ENCODE measurements at regions not wholly inside any gene's neighbourhood (a gene's known extent, or its start where the extent isn't known, plus 50 kb on each side); places are given as distances from the start of the nearest gene placed in this dataset.

DNA sequence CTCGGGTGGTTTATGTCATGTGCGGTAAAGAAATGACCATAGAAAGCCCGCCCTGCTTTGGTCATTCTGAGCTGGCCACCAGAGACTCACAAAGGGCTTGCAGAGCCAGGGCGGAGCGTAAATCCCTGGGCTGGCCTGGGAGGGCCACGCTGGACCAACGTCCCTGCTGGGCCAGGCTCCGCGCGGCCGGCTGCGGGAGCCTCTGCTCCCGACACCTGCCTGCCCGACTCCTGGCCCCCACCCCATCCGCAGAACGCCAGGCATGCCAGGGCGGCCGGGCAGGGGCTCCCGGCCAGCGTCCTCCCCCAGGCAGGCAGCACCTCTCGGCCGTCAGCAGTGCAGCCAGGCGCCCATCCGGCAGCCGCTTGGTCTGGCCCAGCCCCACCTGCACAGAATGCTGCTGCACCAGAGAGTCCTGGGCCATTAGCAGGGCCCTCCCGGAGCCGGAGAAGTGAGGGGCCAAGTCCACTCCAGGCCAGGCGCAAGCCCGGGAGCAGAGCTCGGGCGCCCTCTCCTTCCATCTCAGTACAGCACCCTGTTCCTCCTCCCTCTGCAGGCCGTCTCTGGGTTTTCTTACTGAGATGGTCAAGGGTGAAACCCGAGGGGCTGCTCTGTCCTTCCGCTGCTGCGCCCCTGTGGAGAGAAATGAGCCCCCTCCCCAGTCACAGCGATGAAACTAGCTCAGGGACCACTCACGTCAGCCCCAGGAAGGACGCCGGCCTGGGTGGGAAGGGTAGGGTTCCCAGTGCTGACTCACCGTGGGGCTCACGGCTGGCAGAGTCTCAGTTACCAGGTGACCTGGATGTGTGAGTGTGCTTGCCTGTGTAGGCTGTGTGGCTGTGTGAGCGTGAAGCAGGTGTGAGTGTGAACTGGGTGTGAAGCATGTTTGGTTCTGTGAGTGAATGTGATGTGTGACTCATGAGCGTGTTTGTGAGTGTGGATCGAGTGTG, 83.3 kb downstream of the PTGR3 start:
- H3K27me3 ChIP-seq (replicated peaks in 1 of 7): peaks cover 0 to 4% (median 0%) of the 10 kb centered on the region in 7 donors
- H3K4me1 ChIP-seq: no peaks in the 10 kb centered on the region
- no peaks in the 10 kb centered on the region for H3K9me3 ChIP-seq
- no peak overlapping the region for H3K27ac ChIP-seq
- intact Hi-C loops (cut with DNase I; ENCODE audit: low total_unique reads): no loop called here
- no peak for TF ChIP-seq POLR2A (IDR thresholded peaks at IDR 0.05)
- TF ChIP-seq, protein P1, sequence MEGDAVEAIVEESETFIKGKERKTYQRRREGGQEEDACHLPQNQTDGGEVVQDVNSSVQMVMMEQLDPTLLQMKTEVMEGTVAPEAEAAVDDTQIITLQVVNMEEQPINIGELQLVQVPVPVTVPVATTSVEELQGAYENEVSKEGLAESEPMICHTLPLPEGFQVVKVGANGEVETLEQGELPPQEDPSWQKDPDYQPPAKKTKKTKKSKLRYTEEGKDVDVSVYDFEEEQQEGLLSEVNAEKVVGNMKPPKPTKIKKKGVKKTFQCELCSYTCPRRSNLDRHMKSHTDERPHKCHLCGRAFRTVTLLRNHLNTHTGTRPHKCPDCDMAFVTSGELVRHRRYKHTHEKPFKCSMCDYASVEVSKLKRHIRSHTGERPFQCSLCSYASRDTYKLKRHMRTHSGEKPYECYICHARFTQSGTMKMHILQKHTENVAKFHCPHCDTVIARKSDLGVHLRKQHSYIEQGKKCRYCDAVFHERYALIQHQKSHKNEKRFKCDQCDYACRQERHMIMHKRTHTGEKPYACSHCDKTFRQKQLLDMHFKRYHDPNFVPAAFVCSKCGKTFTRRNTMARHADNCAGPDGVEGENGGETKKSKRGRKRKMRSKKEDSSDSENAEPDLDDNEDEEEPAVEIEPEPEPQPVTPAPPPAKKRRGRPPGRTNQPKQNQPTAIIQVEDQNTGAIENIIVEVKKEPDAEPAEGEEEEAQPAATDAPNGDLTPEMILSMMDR (IDR thresholded peaks at IDR 0.05 in 8 of 11, conservative IDR thresholded peaks at IDR 0.05 in 3 of 11): no peak
- TF ChIP-seq POLR2AphosphoS5 (IDR thresholded peaks at IDR 0.05): no peak
- 59 to 90% (median 76%) methylated on average over 23 to 44 of the region's 44 CpGs for WGBS, 5 donors
- H3K36me3 ChIP-seq: no peaks in the 10 kb centered on the region
- DNase-seq: peak; percentile 75
- no peak overlapping the region for H3K4me3 ChIP-seq

DNA sequence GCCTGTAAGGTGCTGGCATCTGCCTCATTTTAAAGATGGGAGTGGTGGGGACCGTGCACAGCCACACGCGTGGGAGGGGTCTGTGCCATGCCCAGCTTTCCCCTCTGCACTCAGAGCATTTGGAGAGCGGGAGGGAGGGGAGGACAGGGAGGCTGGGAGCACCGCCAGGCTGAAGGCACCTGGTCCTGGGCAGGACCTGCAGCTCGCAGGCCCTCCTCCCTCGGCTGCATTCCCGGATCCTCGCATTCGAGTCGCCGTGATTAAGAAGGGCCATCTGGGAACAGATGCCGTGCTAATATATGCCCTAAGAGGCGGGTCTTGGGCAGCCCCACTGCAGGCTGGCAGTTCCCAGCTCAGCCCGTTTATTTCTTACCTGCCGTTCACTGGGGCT, 84.0 kb downstream of the PTGR3 start:
- no peaks in the 10 kb centered on the region for H3K9me3 ChIP-seq
- WGBS, 5 donors: 72 to 95% (median 91%) methylated on average over 15 to 16 of the region's 16 CpGs
- intact Hi-C loops (cut with DNase I; ENCODE audit: low total_unique reads): no loop called here
- no peak overlapping the region for H3K27ac ChIP-seq
- TF ChIP-seq, protein P1 (IDR thresholded peaks at IDR 0.05 in 8 of 11, conservative IDR thresholded peaks at IDR 0.05 in 3 of 11): no peak
- TF ChIP-seq POLR2A (IDR thresholded peaks at IDR 0.05) (no peak), POLR2AphosphoS5 (IDR thresholded peaks at IDR 0.05) (no peak)
- no peaks in the 10 kb centered on the region for H3K4me1 ChIP-seq
- no peak overlapping the region for H3K4me3 ChIP-seq
- no peaks in the 10 kb centered on the region for H3K36me3 ChIP-seq
- DNase-seq: peak; percentile 47
- H3K27me3 ChIP-seq (replicated peaks in 1 of 7): peaks cover 0 to 4% (median 0%) of the 10 kb centered on the region in 7 donors

DNA sequence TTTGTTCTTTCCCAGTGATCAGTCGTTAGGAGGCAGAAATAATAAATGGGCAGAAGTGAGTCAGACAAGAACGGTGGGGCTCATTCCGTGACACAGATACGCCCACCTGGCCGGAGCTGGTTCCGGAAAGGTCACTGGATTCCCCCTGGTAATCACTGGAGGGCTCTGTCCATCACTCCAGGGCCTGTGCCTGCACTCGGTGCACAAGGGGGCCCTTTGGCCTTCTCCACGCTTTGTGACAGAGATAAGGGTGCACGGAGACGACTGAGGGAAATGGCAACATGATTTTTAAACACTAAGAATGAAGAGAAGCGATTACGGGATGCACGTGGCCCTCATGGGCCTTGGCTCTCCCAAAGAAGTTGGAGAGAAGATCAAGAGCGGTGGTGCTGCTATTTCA, 84.4 kb downstream of the PTGR3 start:
- intact Hi-C loops (cut with DNase I; ENCODE audit: low total_unique reads): no loop called here
- no peaks in the 10 kb centered on the region for H3K4me1 ChIP-seq
- 85 to 92% (median 91%) methylated on average over 14 of the region's 14 CpGs for WGBS, 5 donors
- no peak overlapping the region for H3K27ac ChIP-seq
- DNase-seq: peak; percentile 52
- no peak overlapping the region for H3K4me3 ChIP-seq
- TF ChIP-seq POLR2AphosphoS5 (IDR thresholded peaks at IDR 0.05) (no peak), POLR2A (IDR thresholded peaks at IDR 0.05) (no peak)
- TF ChIP-seq, protein P1 (IDR thresholded peaks at IDR 0.05 in 8 of 11, conservative IDR thresholded peaks at IDR 0.05 in 3 of 11): no peak
- H3K36me3 ChIP-seq: no peaks in the 10 kb centered on the region
- H3K9me3 ChIP-seq: no peaks in the 10 kb centered on the region
- peaks cover 0 to 4% (median 0%) of the 10 kb centered on the region in 7 donors for H3K27me3 ChIP-seq (replicated peaks in 1 of 7)

DNA sequence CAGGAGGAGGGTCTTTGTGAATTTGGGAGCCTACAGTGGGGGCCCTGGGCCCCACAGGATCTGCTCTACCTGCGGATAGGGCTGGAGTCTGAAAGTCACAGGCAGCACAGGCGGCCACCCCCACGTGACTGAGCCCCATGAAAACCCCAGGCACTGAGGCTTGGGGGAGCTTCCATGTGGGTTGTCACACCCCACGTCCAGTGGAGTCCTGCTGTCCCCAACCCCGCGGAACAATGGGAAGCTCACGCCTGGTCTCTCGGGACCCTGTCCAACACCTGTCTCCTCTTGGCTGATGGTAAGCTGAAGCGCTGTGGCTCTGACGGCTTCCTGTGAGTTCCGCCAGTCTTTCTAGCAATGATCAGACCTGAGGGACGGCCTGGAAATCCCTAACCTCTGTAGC, 85.8 kb downstream of the PTGR3 start:
- TF ChIP-seq POLR2A (IDR thresholded peaks at IDR 0.05): no peak
- no peak for TF ChIP-seq POLR2AphosphoS5 (IDR thresholded peaks at IDR 0.05)
- TF ChIP-seq, protein P1 (IDR thresholded peaks at IDR 0.05 in 8 of 11, conservative IDR thresholded peaks at IDR 0.05 in 3 of 11): no peak
- Histone ChIP-seq H3K36me3 (no peaks in the 10 kb centered on the region), H3K4me3 (no peak overlapping the region), H3K27ac (no peak overlapping the region), H3K9me3 (no peaks in the 10 kb centered on the region), H3K4me1 (no peaks in the 10 kb centered on the region), H3K27me3 (replicated peaks in 1 of 7) (peaks cover 0 to 4% (median 0%) of the 10 kb centered on the region in 7 donors)
- WGBS, 5 donors: 71 to 83% (median 80%) methylated on average over 12 of the region's 12 CpGs
- DNase-seq: peak; percentile 42
- intact Hi-C loops (cut with DNase I; ENCODE audit: low total_unique reads): no loop called here

Data from spleen (tissue), 11 donors.